UCSD-AML1 (cell line): ENCODE measurements at regions not wholly inside any gene's neighbourhood (a gene's known extent, or its start where the extent isn't known, plus 50 kb on each side); places are given as distances from the start of the nearest gene placed in this dataset.
"Not testable (repeated sequence)": the region's sequence is repeated elsewhere in the genome, so short reads cannot be mapped to it uniquely, and the experiment has no call there.

ENCODE experiments used
- DNase-seq: peaks from one replicate; lab custom pipeline; 2025; ENCODE audit not compliant: unreplicated experiment; lab: John Stamatoyannopoulos, UW

GRCh38 chr1:218904416-218904815 lies 269.3 kb upstream of the LYPLAL1 start:
- no peak for DNase-seq

GRCh38 chr1:218916720-218917119 lies 257.0 kb upstream of the LYPLAL1 start:
- DNase-seq, result no peak

GRCh38 chr1:218917656-218918055 lies 256.0 kb upstream of the LYPLAL1 start:
- no peak for DNase-seq

- no peak for DNase-seq
Observed at GRCh38 chr1:218925777-218926176, 247.9 kb upstream of the LYPLAL1 start.

- no peak for DNase-seq
Observed at GRCh38 chr1:218926631-218927030, 247.0 kb upstream of the LYPLAL1 start.

GRCh38 chr1:218930000-218930399 lies 243.7 kb upstream of the LYPLAL1 start:
- DNase-seq, result no peak

GRCh38 chr1:218930472-218931241 lies 243.0 kb upstream of the LYPLAL1 start:
- no peak for DNase-seq

- DNase-seq, result no peak
Observed at GRCh38 chr1:218931324-218931723, 242.4 kb upstream of the LYPLAL1 start.

GRCh38 chr1:218933513-218933912 lies 240.2 kb upstream of the LYPLAL1 start:
- no peak for DNase-seq

- not testable (repeated sequence) for DNase-seq
Observed at GRCh38 chr1:218935408-218935807, 238.3 kb upstream of the LYPLAL1 start.

GRCh38 chr1:218938259-218938658 lies 235.4 kb upstream of the LYPLAL1 start:
- DNase-seq, result no peak

GRCh38 chr1:218939095-218939494 lies 234.6 kb upstream of the LYPLAL1 start:
- no peak for DNase-seq

- DNase-seq, result no peak
Observed at GRCh38 chr1:218942431-218942830, 231.2 kb upstream of the LYPLAL1 start.

- no peak for DNase-seq
Observed at GRCh38 chr1:218943371-218943770, 230.3 kb upstream of the LYPLAL1 start.

- no peak for DNase-seq
Observed at GRCh38 chr1:218945050-218945449, 228.6 kb upstream of the LYPLAL1 start.

GRCh38 chr1:218946147-218946546 lies 227.5 kb upstream of the LYPLAL1 start:
- no peak for DNase-seq

- no peak for DNase-seq
Observed at GRCh38 chr1:218948446-218948845, 225.2 kb upstream of the LYPLAL1 start.

GRCh38 chr1:218953386-218953785 lies 220.3 kb upstream of the LYPLAL1 start:
- no peak for DNase-seq

GRCh38 chr1:218957971-218958370 lies 215.7 kb upstream of the LYPLAL1 start:
- DNase-seq, result no peak

GRCh38 chr1:218959784-218960183 lies 213.9 kb upstream of the LYPLAL1 start:
- no peak for DNase-seq

GRCh38 chr1:218964471-218965185 lies 209.1 kb upstream of the LYPLAL1 start:
- no peak for DNase-seq

- DNase-seq, result no peak
Observed at GRCh38 chr1:218965821-218966220, 207.9 kb upstream of the LYPLAL1 start.
